ENCODE measurements at regions not wholly inside any gene's neighbourhood (a gene's known extent, or its start where the extent isn't known, plus 50 kb on each side); places are given as distances from the start of the nearest gene placed in this dataset.

DNA sequence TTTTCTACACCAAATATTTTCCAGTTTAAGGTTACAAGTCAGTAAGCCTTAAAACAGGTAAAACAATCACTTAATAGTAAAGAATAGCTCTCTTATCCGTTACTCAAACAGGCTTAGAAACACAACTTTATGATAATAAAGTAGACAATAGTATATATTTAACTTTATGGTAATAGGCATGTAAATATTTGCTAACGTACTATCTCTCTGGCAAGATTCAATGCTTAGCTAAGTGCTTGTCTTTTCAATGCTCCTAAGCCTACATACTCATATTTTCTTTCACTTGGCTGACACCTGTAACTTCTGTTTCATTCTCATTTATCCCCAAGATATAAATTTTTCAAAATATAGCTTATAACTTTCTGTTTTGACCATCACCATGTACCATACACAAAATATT, 358.2 kb downstream of the HTR1B start:
- no peak overlapping the region for H3K27ac ChIP-seq (ENCODE audit: low read length)
- H3K9ac ChIP-seq (ENCODE audit: low read length): no peak overlapping the region
- H3K36me3 ChIP-seq (replicated peaks; ENCODE audit: low read depth, low read length): no peaks in the 10 kb centered on the region
- H3K9me3 ChIP-seq (ENCODE audit: insufficient read depth, low read length): no peaks in the 10 kb centered on the region
- H3K79me2 ChIP-seq (ENCODE audit: low read length): no peaks in the 10 kb centered on the region
- H3K27me3 ChIP-seq (ENCODE audit: low read depth, low read length): no peaks in the 10 kb centered on the region
- H3K4me1 ChIP-seq (ENCODE audit: low read length): no peaks in the 10 kb centered on the region
- no peak overlapping the region for H2AFZ ChIP-seq (ENCODE audit: low read depth, low read length)
- no peaks in the 10 kb centered on the region for H4K20me1 ChIP-seq (ENCODE audit: insufficient read depth, low read length)
- TF ChIP-seq, protein P1, sequence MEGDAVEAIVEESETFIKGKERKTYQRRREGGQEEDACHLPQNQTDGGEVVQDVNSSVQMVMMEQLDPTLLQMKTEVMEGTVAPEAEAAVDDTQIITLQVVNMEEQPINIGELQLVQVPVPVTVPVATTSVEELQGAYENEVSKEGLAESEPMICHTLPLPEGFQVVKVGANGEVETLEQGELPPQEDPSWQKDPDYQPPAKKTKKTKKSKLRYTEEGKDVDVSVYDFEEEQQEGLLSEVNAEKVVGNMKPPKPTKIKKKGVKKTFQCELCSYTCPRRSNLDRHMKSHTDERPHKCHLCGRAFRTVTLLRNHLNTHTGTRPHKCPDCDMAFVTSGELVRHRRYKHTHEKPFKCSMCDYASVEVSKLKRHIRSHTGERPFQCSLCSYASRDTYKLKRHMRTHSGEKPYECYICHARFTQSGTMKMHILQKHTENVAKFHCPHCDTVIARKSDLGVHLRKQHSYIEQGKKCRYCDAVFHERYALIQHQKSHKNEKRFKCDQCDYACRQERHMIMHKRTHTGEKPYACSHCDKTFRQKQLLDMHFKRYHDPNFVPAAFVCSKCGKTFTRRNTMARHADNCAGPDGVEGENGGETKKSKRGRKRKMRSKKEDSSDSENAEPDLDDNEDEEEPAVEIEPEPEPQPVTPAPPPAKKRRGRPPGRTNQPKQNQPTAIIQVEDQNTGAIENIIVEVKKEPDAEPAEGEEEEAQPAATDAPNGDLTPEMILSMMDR (IDR thresholded peaks at IDR 0.05; ENCODE audit: low read depth, low read length): no peak
- TF ChIP-seq EZH2phosphoT487 (IDR thresholded peaks at IDR 0.05; ENCODE audit: low read depth): no peak
- H3K4me2 ChIP-seq (ENCODE audit: low read length): no peak overlapping the region
- H3K4me3 ChIP-seq (ENCODE audit: low read length): no peak overlapping the region

GRCh38 chr6:77097940-77098339, 365.4 kb downstream of the HTR1B start:
- Histone ChIP-seq H3K27ac (ENCODE audit: low read length) (no peak overlapping the region), H3K4me1 (ENCODE audit: low read length) (no peaks in the 10 kb centered on the region), H2AFZ (ENCODE audit: low read depth, low read length) (no peak overlapping the region), H3K4me2 (ENCODE audit: low read length) (no peak overlapping the region), H3K4me3 (ENCODE audit: low read length) (no peak overlapping the region), H3K27me3 (ENCODE audit: low read depth, low read length) (no peaks in the 10 kb centered on the region), H3K36me3 (replicated peaks; ENCODE audit: low read depth, low read length) (no peaks in the 10 kb centered on the region), H3K9ac (ENCODE audit: low read length) (no peak overlapping the region), H4K20me1 (ENCODE audit: insufficient read depth, low read length) (no peaks in the 10 kb centered on the region), H3K9me3 (ENCODE audit: insufficient read depth, low read length) (no peaks in the 10 kb centered on the region), H3K79me2 (ENCODE audit: low read length) (no peaks in the 10 kb centered on the region)
- TF ChIP-seq EZH2phosphoT487 (IDR thresholded peaks at IDR 0.05; ENCODE audit: low read depth): no peak
- TF ChIP-seq, protein P1 (IDR thresholded peaks at IDR 0.05; ENCODE audit: low read depth, low read length): no peak

DNA sequence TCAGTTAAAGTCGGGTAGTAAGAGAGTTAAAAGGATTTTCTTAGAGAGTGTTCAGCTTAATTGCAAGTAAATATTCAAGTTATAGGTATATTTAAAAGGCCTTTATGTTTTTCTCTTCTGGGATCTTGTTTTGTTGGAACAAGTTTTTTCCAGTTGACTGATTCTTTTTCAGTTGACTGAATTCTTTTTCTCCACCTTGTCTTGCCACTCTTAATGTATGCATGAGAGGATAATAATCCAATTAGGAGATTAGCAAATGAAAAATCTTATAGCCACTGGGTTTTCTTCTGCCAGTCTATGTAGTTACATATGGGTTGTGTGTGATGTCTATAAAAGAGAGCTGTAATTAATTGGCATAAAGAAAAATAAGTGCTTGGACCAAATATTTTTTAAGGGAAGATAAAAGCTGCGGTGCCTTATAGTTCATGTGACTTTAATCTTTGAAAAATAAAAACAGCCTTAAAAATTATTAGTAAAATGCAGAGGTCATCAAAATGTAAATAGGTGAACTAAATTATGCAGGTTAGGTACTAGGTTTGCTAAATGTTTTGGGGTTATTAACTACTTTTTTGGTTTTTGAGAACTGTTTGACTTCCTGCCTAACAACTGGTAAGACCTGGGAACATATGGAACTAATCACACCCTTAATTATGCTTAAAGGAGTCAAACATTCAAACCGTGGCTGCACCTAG, 367.2 kb downstream of the HTR1B start:
- H3K36me3 ChIP-seq (replicated peaks; ENCODE audit: low read depth, low read length): no peaks in the 10 kb centered on the region
- H2AFZ ChIP-seq (ENCODE audit: low read depth, low read length): peak overlapping the region; percentile 9; the same call in 1 of the 2 replicates
- TF ChIP-seq, protein P1 (IDR thresholded peaks at IDR 0.05; ENCODE audit: low read depth, low read length): no peak
- no peak for TF ChIP-seq EZH2phosphoT487 (IDR thresholded peaks at IDR 0.05; ENCODE audit: low read depth)

GRCh38 chr6:77094821-77095220, 368.5 kb downstream of the HTR1B start:
- no peaks in the 10 kb centered on the region for H3K9me3 ChIP-seq (ENCODE audit: insufficient read depth, low read length)
- no peak for TF ChIP-seq EZH2phosphoT487 (IDR thresholded peaks at IDR 0.05; ENCODE audit: low read depth)
- TF ChIP-seq, protein P1 (IDR thresholded peaks at IDR 0.05; ENCODE audit: low read depth, low read length): no peak
- no peaks in the 10 kb centered on the region for H3K36me3 ChIP-seq (replicated peaks; ENCODE audit: low read depth, low read length)
- H3K4me3 ChIP-seq (ENCODE audit: low read length): no peak overlapping the region
- no peaks in the 10 kb centered on the region for H4K20me1 ChIP-seq (ENCODE audit: insufficient read depth, low read length)
- H3K27ac ChIP-seq (ENCODE audit: low read length): no peak overlapping the region
- H2AFZ ChIP-seq (ENCODE audit: low read depth, low read length): no peak overlapping the region
- H3K4me1 ChIP-seq (ENCODE audit: low read length): no peaks in the 10 kb centered on the region
- H3K79me2 ChIP-seq (ENCODE audit: low read length): no peaks in the 10 kb centered on the region
- H3K9ac ChIP-seq (ENCODE audit: low read length): no peak overlapping the region
- no peaks in the 10 kb centered on the region for H3K27me3 ChIP-seq (ENCODE audit: low read depth, low read length)
- no peak overlapping the region for H3K4me2 ChIP-seq (ENCODE audit: low read length)

More for the DNA sequence above, 367.2 kb downstream of the HTR1B start:
- Histone ChIP-seq H3K27ac (ENCODE audit: low read length) (no peak overlapping the region), H3K79me2 (ENCODE audit: low read length) (no peaks in the 10 kb centered on the region), H3K4me1 (ENCODE audit: low read length) (no peaks in the 10 kb centered on the region), H3K9ac (ENCODE audit: low read length) (no peak overlapping the region), H3K27me3 (ENCODE audit: low read depth, low read length) (no peaks in the 10 kb centered on the region), H3K4me3 (ENCODE audit: low read length) (no peak overlapping the region), H3K4me2 (ENCODE audit: low read length) (no peak overlapping the region), H3K9me3 (ENCODE audit: insufficient read depth, low read length) (no peaks in the 10 kb centered on the region), H4K20me1 (ENCODE audit: insufficient read depth, low read length) (no peaks in the 10 kb centered on the region)

Data from OCI-LY3 (cell line).